ENCODE measurements at regions not wholly inside any gene's neighbourhood (a gene's known extent, or its start where the extent isn't known, plus 50 kb on each side); places are given as distances from the start of the nearest gene placed in this dataset.

DNA sequence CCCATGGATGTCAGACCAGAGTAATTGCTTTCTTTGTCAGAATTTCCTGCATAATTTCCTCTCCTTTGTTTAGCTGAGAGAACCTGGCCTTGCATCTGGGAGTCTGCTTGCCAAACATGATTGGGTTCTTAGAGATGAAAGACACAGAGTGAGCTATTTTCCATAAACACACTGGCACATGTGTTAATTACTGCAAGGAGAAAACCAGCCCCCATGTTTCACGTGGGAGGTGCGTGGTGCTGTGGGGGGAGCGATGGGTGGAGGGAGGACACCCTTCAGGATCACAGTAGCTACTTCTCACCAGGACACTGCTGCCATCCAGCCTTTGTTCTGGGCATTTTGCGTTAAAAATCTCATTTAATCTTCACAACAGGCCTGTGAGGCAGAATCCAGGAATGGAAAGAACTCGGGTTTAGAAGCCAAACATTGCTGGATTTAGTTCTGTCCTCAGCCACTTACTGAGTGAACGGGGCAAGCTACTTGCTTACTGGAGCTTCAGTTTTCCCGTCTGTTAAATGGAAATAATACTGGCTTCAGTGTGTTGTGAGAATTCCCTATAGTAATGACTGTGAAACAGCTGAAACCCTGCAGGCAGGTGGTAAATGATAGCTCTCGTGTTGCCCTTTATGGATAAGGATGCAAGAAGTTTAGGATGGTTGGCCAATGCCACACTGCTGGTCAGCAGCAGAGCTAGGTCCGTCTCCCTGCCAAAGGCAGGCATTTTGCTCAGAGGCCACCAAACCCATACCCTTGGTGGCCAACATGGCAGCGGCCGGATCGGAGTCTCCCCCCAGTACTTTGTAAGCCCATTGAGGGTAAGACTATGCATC, 100.1 kb upstream of the ASAP2 start:
- DNase-seq (ENCODE audit: low read depth, low spot score) (no peak), FAIRE-seq (no peak), ATAC-seq (no peak)
- BruUV-seq (replicated peaks), result no TSS peak
- TF ChIP-seq CBFB (IDR thresholded peaks at IDR 0.05; ENCODE audit: low read depth), result no peak
- TF ChIP-seq ZNF622 (IDR thresholded peaks at IDR 0.05), result no peak
- no peak for TF ChIP-seq YY1 (IDR thresholded peaks at IDR 0.05; ENCODE audit: low read depth, low read length)
- TF ChIP-seq, protein P1, sequence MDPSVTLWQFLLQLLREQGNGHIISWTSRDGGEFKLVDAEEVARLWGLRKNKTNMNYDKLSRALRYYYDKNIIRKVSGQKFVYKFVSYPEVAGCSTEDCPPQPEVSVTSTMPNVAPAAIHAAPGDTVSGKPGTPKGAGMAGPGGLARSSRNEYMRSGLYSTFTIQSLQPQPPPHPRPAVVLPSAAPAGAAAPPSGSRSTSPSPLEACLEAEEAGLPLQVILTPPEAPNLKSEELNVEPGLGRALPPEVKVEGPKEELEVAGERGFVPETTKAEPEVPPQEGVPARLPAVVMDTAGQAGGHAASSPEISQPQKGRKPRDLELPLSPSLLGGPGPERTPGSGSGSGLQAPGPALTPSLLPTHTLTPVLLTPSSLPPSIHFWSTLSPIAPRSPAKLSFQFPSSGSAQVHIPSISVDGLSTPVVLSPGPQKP (IDR thresholded peaks at IDR 0.05; ENCODE audit: low read depth, low read length), result no peak
- no peak for TF ChIP-seq FOS (IDR thresholded peaks at IDR 0.05; ENCODE audit: borderline replicate concordance, extremely low read depth, insufficient read length)
- H3K4me3 ChIP-seq, result no peak overlapping the region
- no peaks in the 10 kb centered on the region for H3K27me3 ChIP-seq (replicated peaks in 1 of 2; ENCODE audit: control insufficient read depth in 2 of 2, insufficient read depth in 2 of 2, low read length in 1 of 2)
- intact Hi-C loops (cut with micrococcal nuclease; ENCODE audit: unreplicated experiment) (no loop called here), in situ Hi-C loops (cut with MboI) (no loop called here)
- no peaks in the 10 kb centered on the region for H3K9me3 ChIP-seq (replicated peaks; ENCODE audit: control insufficient read depth, insufficient read depth, low read length)
- ChIA-PET SMC1A (ENCODE audit: uncharacterized antibody, unreplicated experiment) (interaction anchor here (1.0 kb wide), 2 partner anchors 225 to 233 kb away, joined by 4 to 5 read pairs; no protein-coding TSS in a partner anchor), CTCF (interaction anchor here (1.0 to 2.2 kb wide), 3 partner anchors 8 to 33 kb away, joined by 3 to 8 read pairs (median 6); no protein-coding TSS in a partner anchor), RAD21 (ENCODE audit: unreplicated experiment) (interaction anchor here (0.8 to 2.1 kb wide), 2 partner anchors 14 to 233 kb away, joined by 3 to 7 read pairs; no protein-coding TSS in a partner anchor), POLR2A (no interaction called here)
- no peaks in the 10 kb centered on the region for H3K4me1 ChIP-seq (ENCODE audit: control insufficient read depth, insufficient read depth, low read length)
- no peak overlapping the region for H3K27ac ChIP-seq (ENCODE audit: control insufficient read depth, insufficient read depth)
- no peaks in the 10 kb centered on the region for H3K79me2 ChIP-seq (ENCODE audit: control insufficient read depth, insufficient read depth, low read length)
- H3K36me3 ChIP-seq (ENCODE audit: control insufficient read depth in 2 of 2, insufficient read depth in 2 of 2, low read length in 1 of 2), result no peaks in the 10 kb centered on the region
- no peak overlapping the region for H3K4me2 ChIP-seq (ENCODE audit: control insufficient read depth, insufficient read depth)
- WGBS (ENCODE audit: insufficient coverage, insufficient replicate concordance, low lambda C conversion rate, missing lambda C conversion rate), result 47% methylated on average over 12 of the region's 12 CpGs
- no peaks in the 10 kb centered on the region for H4K20me1 ChIP-seq (ENCODE audit: control insufficient read depth, insufficient read depth)
- H2AFZ ChIP-seq (ENCODE audit: control insufficient read depth, low read depth, low read length), result no peak overlapping the region
- H3K9ac ChIP-seq (ENCODE audit: control insufficient read depth, insufficient read depth, low read length), result no peak overlapping the region
